ENCODE measurements at regions not wholly inside any gene's neighbourhood (a gene's known extent, or its start where the extent isn't known, plus 50 kb on each side); places are given as distances from the start of the nearest gene placed in this dataset.

GRCh38 chr3:102074946-102075345 is 225.6 kb downstream of the NFKBIZ start:
- Histone ChIP-seq H3K9ac (ENCODE audit: low read depth, low read length) (no peak overlapping the region), H3K79me2 (ENCODE audit: insufficient read depth, low read length) (no peaks in the 10 kb centered on the region), H3K4me1 (ENCODE audit: insufficient read depth, low read length) (no peaks in the 10 kb centered on the region), H2AFZ (ENCODE audit: low read depth, low read length) (no peak overlapping the region), H3K4me2 (ENCODE audit: insufficient read depth, low read length) (no peak overlapping the region), H3K4me3 (ENCODE audit: low read depth in 1 of 2, low read length in 2 of 2) (no peak overlapping the region), H3K9me3 (ENCODE audit: insufficient read depth, low read length, severe bottlenecking) (no peaks in the 10 kb centered on the region), H4K20me1 (ENCODE audit: insufficient read depth, low read length) (no peaks in the 10 kb centered on the region), H3K27me3 (ENCODE audit: insufficient read depth, low read length, poor library complexity) (no peaks in the 10 kb centered on the region), H3K27ac (ENCODE audit: low read length) (no peak overlapping the region), H3K36me3 (ENCODE audit: insufficient read depth, low read length) (no peaks in the 10 kb centered on the region)
- TF ChIP-seq EZH2 (IDR thresholded peaks at IDR 0.05; ENCODE audit: borderline replicate concordance, low read depth, low read length, severe bottlenecking), result no peak
- TF ChIP-seq, protein P1, sequence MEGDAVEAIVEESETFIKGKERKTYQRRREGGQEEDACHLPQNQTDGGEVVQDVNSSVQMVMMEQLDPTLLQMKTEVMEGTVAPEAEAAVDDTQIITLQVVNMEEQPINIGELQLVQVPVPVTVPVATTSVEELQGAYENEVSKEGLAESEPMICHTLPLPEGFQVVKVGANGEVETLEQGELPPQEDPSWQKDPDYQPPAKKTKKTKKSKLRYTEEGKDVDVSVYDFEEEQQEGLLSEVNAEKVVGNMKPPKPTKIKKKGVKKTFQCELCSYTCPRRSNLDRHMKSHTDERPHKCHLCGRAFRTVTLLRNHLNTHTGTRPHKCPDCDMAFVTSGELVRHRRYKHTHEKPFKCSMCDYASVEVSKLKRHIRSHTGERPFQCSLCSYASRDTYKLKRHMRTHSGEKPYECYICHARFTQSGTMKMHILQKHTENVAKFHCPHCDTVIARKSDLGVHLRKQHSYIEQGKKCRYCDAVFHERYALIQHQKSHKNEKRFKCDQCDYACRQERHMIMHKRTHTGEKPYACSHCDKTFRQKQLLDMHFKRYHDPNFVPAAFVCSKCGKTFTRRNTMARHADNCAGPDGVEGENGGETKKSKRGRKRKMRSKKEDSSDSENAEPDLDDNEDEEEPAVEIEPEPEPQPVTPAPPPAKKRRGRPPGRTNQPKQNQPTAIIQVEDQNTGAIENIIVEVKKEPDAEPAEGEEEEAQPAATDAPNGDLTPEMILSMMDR (IDR thresholded peaks at IDR 0.05; ENCODE audit: borderline replicate concordance, extremely low read depth, low read length, poor library complexity, severe bottlenecking), result no peak
- DNase-seq (no peak), ATAC-seq (ENCODE audit: insufficient read depth, low read depth) (no peak)

GRCh38 chr3:102078401-102078800 is 229.1 kb downstream of the NFKBIZ start:
- Histone ChIP-seq H2AFZ (ENCODE audit: low read depth, low read length) (no peak overlapping the region), H3K4me2 (ENCODE audit: insufficient read depth, low read length) (no peak overlapping the region), H4K20me1 (ENCODE audit: insufficient read depth, low read length) (no peaks in the 10 kb centered on the region), H3K36me3 (ENCODE audit: insufficient read depth, low read length) (no peaks in the 10 kb centered on the region), H3K27ac (ENCODE audit: low read length) (no peak overlapping the region), H3K9ac (ENCODE audit: low read depth, low read length) (no peak overlapping the region), H3K79me2 (ENCODE audit: insufficient read depth, low read length) (no peaks in the 10 kb centered on the region), H3K4me3 (ENCODE audit: low read depth in 1 of 2, low read length in 2 of 2) (no peak overlapping the region), H3K9me3 (ENCODE audit: insufficient read depth, low read length, severe bottlenecking) (no peaks in the 10 kb centered on the region), H3K27me3 (ENCODE audit: insufficient read depth, low read length, poor library complexity) (no peaks in the 10 kb centered on the region), H3K4me1 (ENCODE audit: insufficient read depth, low read length) (no peaks in the 10 kb centered on the region)
- DNase-seq (no peak), ATAC-seq (ENCODE audit: insufficient read depth, low read depth) (no peak)
- TF ChIP-seq, protein P1 (IDR thresholded peaks at IDR 0.05; ENCODE audit: borderline replicate concordance, extremely low read depth, low read length, poor library complexity, severe bottlenecking), result no peak
- TF ChIP-seq EZH2 (IDR thresholded peaks at IDR 0.05; ENCODE audit: borderline replicate concordance, low read depth, low read length, severe bottlenecking), result no peak

DNA sequence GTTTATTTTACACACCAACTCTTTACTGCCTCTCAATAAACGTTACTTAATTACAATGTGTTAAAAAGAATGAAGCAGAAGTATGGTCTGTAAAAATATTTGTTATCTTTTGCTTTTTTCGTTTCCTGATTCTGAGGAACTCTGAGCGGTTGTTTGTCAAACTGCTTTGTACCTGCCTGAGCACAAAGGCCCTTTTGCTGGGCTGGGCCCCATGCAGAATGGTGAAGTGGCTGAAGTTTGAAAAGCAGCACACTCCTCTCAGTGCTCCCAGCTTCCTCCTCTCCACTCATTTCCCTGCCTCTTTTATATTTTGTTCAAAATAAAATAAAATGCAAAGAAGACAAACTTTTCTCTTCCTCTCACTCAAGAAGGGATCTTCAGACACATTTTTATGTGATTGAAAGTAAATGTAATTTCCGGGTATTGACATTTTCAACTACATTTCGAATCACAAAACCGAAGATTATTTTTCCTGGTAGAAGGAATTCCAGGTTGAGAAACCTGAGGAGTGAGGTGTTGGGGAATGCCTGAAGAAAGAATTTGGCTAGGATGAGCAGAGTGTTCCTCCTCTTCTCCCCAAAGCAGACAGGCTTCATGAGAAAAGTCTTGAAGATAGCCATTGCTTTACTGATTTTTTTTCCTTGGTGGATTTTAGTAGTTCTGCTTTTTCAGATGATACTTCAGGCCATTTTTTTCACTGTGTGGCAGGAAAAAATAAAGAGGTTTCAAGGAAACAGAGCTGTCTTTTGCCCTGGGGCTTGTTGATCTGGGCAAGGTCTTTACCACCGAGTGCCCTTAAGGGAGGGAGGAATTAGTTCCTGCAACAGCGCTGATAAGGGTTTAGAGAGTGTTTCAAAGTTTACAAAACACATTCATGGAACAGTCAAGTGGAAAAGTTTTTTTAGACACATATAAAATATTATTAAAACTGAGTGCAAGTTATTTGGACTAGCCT is 229.8 kb downstream of the NFKBIZ start:
- Histone ChIP-seq H3K4me3 (ENCODE audit: low read depth in 1 of 2, low read length in 2 of 2) (no peak overlapping the region), H3K79me2 (ENCODE audit: insufficient read depth, low read length) (no peaks in the 10 kb centered on the region), H3K9ac (ENCODE audit: low read depth, low read length) (no peak overlapping the region), H3K4me1 (ENCODE audit: insufficient read depth, low read length) (no peaks in the 10 kb centered on the region), H3K4me2 (ENCODE audit: insufficient read depth, low read length) (no peak overlapping the region), H3K36me3 (ENCODE audit: insufficient read depth, low read length) (no peaks in the 10 kb centered on the region), H4K20me1 (ENCODE audit: insufficient read depth, low read length) (no peaks in the 10 kb centered on the region), H3K27ac (ENCODE audit: low read length) (no peak overlapping the region), H3K27me3 (ENCODE audit: insufficient read depth, low read length, poor library complexity) (no peaks in the 10 kb centered on the region), H2AFZ (ENCODE audit: low read depth, low read length) (no peak overlapping the region), H3K9me3 (ENCODE audit: insufficient read depth, low read length, severe bottlenecking) (no peaks in the 10 kb centered on the region)
- TF ChIP-seq, protein P1 (IDR thresholded peaks at IDR 0.05; ENCODE audit: borderline replicate concordance, extremely low read depth, low read length, poor library complexity, severe bottlenecking), result no peak
- TF ChIP-seq EZH2 (IDR thresholded peaks at IDR 0.05; ENCODE audit: borderline replicate concordance, low read depth, low read length, severe bottlenecking), result no peak
- no peak for ATAC-seq (ENCODE audit: insufficient read depth, low read depth)
- DNase-seq, result no peak

Measured in DND-41 (cell line).